ENCODE measurements at regions not wholly inside any gene's neighbourhood (a gene's known extent, or its start where the extent isn't known, plus 50 kb on each side); places are given as distances from the start of the nearest gene placed in this dataset.
A peak's percentile ranks its signal among the peaks of the same experiment; 100 is the strongest.

DNA sequence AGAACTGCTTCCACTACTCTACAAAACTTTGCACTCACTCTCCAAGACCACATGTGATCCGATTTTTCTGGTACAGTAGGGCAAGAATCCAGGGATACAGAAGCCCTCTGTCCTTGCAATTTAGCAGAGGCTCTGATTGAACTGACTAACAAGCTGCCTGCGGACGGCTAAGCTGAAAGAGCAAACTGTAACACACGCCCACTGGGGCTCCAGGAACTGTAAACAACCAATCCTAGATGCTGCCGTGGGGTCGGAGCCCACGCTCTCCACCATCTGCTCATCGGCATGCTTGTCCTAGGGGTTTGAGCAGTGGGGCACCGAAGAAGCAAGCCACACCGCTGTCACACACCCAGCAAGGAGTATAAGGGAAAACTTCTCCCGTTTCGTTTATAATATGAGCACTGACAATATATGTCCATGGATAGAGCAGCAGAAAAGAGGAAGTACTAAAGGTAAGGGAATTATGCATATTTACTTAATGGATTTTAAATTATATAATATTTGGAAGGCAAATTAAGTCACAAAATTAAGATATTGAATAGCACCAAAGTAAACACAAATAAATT, 634.4 kb upstream of the POT1 start:
- H3K9me3 ChIP-seq (replicated peaks; ENCODE audit: control insufficient read depth, insufficient read depth, low read depth, low read length), result no peaks in the 10 kb centered on the region
- WGBS (ENCODE audit: insufficient coverage, low coverage, missing lambda C conversion rate), result under 1% methylated on average over 12 of the region's 12 CpGs
- H3K4me2 ChIP-seq (ENCODE audit: insufficient read depth, low read length), result peak overlapping the region; percentile 64
- no peaks in the 10 kb centered on the region for H3K4me1 ChIP-seq (replicated peaks in 1 of 2; ENCODE audit: control insufficient read depth in 2 of 2, insufficient read depth in 2 of 2, low read length in 2 of 2)
- no TSS peak for BruUV-seq (replicated peaks)
- in situ Hi-C loops (cut with MboI), result no loop called here
- intact Hi-C loops (cut with micrococcal nuclease), result no loop called here
- H3K27ac ChIP-seq (ENCODE audit: extremely low read depth, low read depth, low read length), result peak overlapping the region; percentile 41; the same call in 1 of the 3 replicates
- H2AFZ ChIP-seq (ENCODE audit: low read depth, low read length), result peak overlapping the region; percentile 44
- peak overlapping the region; percentile 25 to 60; a peak in 1 of 4 replicates for H3K9ac ChIP-seq (ENCODE audit: insufficient read depth in 1 of 2, low read depth in 2 of 2, low read length in 2 of 2)
- peaks cover 16% of the 10 kb centered on the region; the same call in 2 of the 3 replicates for H3K79me2 ChIP-seq (ENCODE audit: control insufficient read depth, insufficient read depth, low read length)
- ATAC-seq, result peak; percentile 83
- peak overlapping the region; percentile 23 for H3K4me3 ChIP-seq
- H3K27me3 ChIP-seq (ENCODE audit: control insufficient read depth in 2 of 2, insufficient read depth in 2 of 2, low read length in 2 of 2), result no peaks in the 10 kb centered on the region
- H3K9me1 ChIP-seq (ENCODE audit: control insufficient read depth, insufficient read depth, low read length), result no peaks in the 10 kb centered on the region
- no peaks in the 10 kb centered on the region for H3K36me3 ChIP-seq (ENCODE audit: control insufficient read depth, insufficient read depth, low read length)
- no peaks in the 10 kb centered on the region for H4K20me1 ChIP-seq (replicated peaks; ENCODE audit: control insufficient read depth, insufficient read depth, low read length)
- peak; percentile 66 for FAIRE-seq
- ChIA-PET CTCF (ENCODE audit: low intra/inter-chr PET ratio) (no interaction called here), POLR2A (no interaction called here)
- peak; percentile 11 to 79 (median 19) for DNase-seq (ENCODE audit: extremely low read depth in 1 of 4, low spot score in 3 of 4)
- TF ChIP-seq ZNF699 (CRISPR knock-in tag; IDR thresholded peaks at IDR 0.05; ENCODE audit: insufficient replicate concordance) (no peak), HNRNPLL (IDR thresholded peaks at IDR 0.05; ENCODE audit: low read depth, low read length, poor library complexity, severe bottlenecking) (peak; percentile 85), TBP (optimal IDR thresholded peaks at IDR 0.05; ENCODE audit: low read depth, low read length) (peak; percentile 40), RFX7 (CRISPR knock-in tag; IDR thresholded peaks at IDR 0.05) (no peak), ZBTB7A (IDR thresholded peaks at IDR 0.05; ENCODE audit: borderline replicate concordance, control insufficient read depth, low read depth, low read length) (peak; percentile 26; the same call in 1 of the 2 replicates), POLR2A (conservative IDR thresholded peaks at IDR 0.05) (peak; percentile 54; the same call in 1 of the 2 replicates), ZNF780A (CRISPR knock-in tag; IDR thresholded peaks at IDR 0.05) (no peak), TAF1 (IDR thresholded peaks at IDR 0.05; ENCODE audit: control insufficient read depth, extremely low read depth, insufficient read depth, low read length, severe bottlenecking) (peak; percentile 37), FOXA3 (CRISPR knock-in tag; conservative IDR thresholded peaks at IDR 0.05 in 1 of 2, IDR thresholded peaks at IDR 0.05 in 1 of 2) (peak in 1 of 2 experiments; percentile 52; a peak in 1 of 4 replicates), MEF2D (tag; conservative IDR thresholded peaks at IDR 0.05; ENCODE audit: low read depth) (no peak), EGR1 (conservative IDR thresholded peaks at IDR 0.05) (peak; percentile 54), ZNF3 (CRISPR knock-in tag; IDR thresholded peaks at IDR 0.05) (no peak), RCOR1 (IDR thresholded peaks at IDR 0.05; ENCODE audit: borderline replicate concordance in 1 of 2, low read depth in 2 of 2, low read length in 2 of 2) (peak in 1 of 2 experiments; percentile 57; a peak in 2 of 4 replicates), FOXJ2 (tag; IDR thresholded peaks at IDR 0.05) (no peak), NCOA2 (IDR thresholded peaks at IDR 0.05; ENCODE audit: partially characterized antibody in 2 of 2) (no peak), FOXK2 (conservative IDR thresholded peaks at IDR 0.05 in 1 of 2, IDR thresholded peaks at IDR 0.05 in 1 of 2; ENCODE audit: low read depth in 2 of 2) (peak; percentile 62 to 80; a peak in 3 of 4 replicates), POLR2AphosphoS5 (IDR thresholded peaks at IDR 0.05; ENCODE audit: control insufficient read depth, insufficient read depth, low read depth, low read length) (0 out of 2 replicates have a peak, but pooled peaks have one; percentile 17)
- TF ChIP-seq, protein P1, sequence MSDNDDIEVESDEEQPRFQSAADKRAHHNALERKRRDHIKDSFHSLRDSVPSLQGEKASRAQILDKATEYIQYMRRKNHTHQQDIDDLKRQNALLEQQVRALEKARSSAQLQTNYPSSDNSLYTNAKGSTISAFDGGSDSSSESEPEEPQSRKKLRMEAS (CRISPR knock-in tag; IDR thresholded peaks at IDR 0.05), result peak; percentile 45; the same call in 1 of the 2 replicates
- TF ChIP-seq, protein P2, sequence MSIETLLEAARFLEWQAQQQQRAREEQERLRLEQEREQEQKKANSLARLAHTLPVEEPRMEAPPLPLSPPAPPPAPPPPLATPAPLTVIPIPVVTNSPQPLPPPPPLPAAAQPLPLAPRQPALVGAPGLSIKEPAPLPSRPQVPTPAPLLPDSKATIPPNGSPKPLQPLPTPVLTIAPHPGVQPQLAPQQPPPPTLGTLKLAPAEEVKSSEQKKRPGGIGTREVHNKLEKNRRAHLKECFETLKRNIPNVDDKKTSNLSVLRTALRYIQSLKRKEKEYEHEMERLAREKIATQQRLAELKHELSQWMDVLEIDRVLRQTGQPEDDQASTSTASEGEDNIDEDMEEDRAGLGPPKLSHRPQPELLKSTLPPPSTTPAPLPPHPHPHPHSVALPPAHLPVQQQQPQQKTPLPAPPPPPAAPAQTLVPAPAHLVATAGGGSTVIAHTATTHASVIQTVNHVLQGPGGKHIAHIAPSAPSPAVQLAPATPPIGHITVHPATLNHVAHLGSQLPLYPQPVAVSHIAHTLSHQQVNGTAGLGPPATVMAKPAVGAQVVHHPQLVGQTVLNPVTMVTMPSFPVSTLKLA (conservative IDR thresholded peaks at IDR 0.05), result peak; percentile 48 to 58; a peak in 3 of 4 replicates
